Right atrium auricular region (tissue), 2 donors: ENCODE measurements at regions not wholly inside any gene's neighbourhood (a gene's known extent, or its start where the extent isn't known, plus 50 kb on each side); places are given as distances from the start of the nearest gene placed in this dataset.
"Not testable (repeated sequence)": the region's sequence is repeated elsewhere in the genome, so short reads cannot be mapped to it uniquely, and the experiment has no call there.

Source experiments
- DNase-seq: peaks from one replicate; pipeline ENCODE4 v3.0.0-alpha.2; 2019; ENCODE audit warnings: low spot score
- H3K27ac ChIP-seq, 2 donors: fragments of 200-600 bp; sonication (generic); 1 replicate in 1 of 2; 2 replicates in 1 of 2; pipeline ENCODE4 v1.5.1; 2016 to 2019
- H3K27me3 ChIP-seq, 2 donors: fragments of 200-600 bp; sonication (generic); one replicate each; pipeline versions ENCODE4 v1.5.1 to v1.6.0; 2017 to 2019
- H3K36me3 ChIP-seq: fragments of 200-600 bp; sonication (generic); one replicate; pipeline ENCODE4 v1.5.1; 2016
- H3K4me1 ChIP-seq, 2 donors: fragments of 200-600 bp; sonication (generic); one replicate each; pipeline versions ENCODE4 v1.5.1 to v1.6.0; 2017 to 2019
- H3K4me3 ChIP-seq, 2 donors: fragments of 200-600 bp; sonication (generic); 1 replicate in 1 of 2; 2 replicates in 1 of 2; pipeline ENCODE4 v1.5.1; 2017 to 2019; ENCODE audit warnings: mild to moderate bottlenecking in 1 of 2, moderate library complexity in 1 of 2
- H3K9me3 ChIP-seq, 2 donors: fragments of 200-600 bp; sonication (generic); one replicate each; pipeline ENCODE4 v1.5.1; 2019
- TF ChIP-seq, protein P1 (sequence below), 2 donors: fragments of 200-600 bp; sonication (generic); IDR thresholded peaks; one replicate each; pipeline ENCODE4 v1.5.1; 2019; ENCODE audit warnings: antibody characterized with exemption in 2 of 2

GRCh38 chr3:81995329-81995728 lies 233.9 kb upstream of the GBE1 start:
- H3K4me1 ChIP-seq = peaks cover 0 to 7% of the 10 kb centered on the region in 2 donors
- TF ChIP-seq, protein P1, sequence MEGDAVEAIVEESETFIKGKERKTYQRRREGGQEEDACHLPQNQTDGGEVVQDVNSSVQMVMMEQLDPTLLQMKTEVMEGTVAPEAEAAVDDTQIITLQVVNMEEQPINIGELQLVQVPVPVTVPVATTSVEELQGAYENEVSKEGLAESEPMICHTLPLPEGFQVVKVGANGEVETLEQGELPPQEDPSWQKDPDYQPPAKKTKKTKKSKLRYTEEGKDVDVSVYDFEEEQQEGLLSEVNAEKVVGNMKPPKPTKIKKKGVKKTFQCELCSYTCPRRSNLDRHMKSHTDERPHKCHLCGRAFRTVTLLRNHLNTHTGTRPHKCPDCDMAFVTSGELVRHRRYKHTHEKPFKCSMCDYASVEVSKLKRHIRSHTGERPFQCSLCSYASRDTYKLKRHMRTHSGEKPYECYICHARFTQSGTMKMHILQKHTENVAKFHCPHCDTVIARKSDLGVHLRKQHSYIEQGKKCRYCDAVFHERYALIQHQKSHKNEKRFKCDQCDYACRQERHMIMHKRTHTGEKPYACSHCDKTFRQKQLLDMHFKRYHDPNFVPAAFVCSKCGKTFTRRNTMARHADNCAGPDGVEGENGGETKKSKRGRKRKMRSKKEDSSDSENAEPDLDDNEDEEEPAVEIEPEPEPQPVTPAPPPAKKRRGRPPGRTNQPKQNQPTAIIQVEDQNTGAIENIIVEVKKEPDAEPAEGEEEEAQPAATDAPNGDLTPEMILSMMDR (IDR thresholded peaks at IDR 0.05) = no peak
- no peak for DNase-seq
- H3K36me3 ChIP-seq = no peaks in the 10 kb centered on the region
- H3K9me3 ChIP-seq = no peaks in the 10 kb centered on the region
- no peak overlapping the region for H3K4me3 ChIP-seq
- no peak overlapping the region for H3K27ac ChIP-seq
- no peaks in the 10 kb centered on the region for H3K27me3 ChIP-seq

- Histone ChIP-seq H3K4me3 (no peak overlapping the region), H3K36me3 (no peaks in the 10 kb centered on the region), H3K27ac (no peak overlapping the region), H3K4me1 (no peaks in the 10 kb centered on the region), H3K27me3 (no peaks in the 10 kb centered on the region), H3K9me3 (no peaks in the 10 kb centered on the region)
- TF ChIP-seq, protein P1 (IDR thresholded peaks at IDR 0.05) = no peak
- no peak for DNase-seq
Measured at GRCh38 chr3:81989758-81990157, 228.3 kb upstream of the GBE1 start.

- no peaks in the 10 kb centered on the region for H3K9me3 ChIP-seq
- no peaks in the 10 kb centered on the region for H3K36me3 ChIP-seq
- H3K4me3 ChIP-seq = no peak overlapping the region
- H3K4me1 ChIP-seq = no peaks in the 10 kb centered on the region
- no peaks in the 10 kb centered on the region for H3K27me3 ChIP-seq
- no peak overlapping the region for H3K27ac ChIP-seq
- TF ChIP-seq, protein P1 (IDR thresholded peaks at IDR 0.05) = no peak
- DNase-seq = no peak
Measured at GRCh38 chr3:81989274-81989673, 227.8 kb upstream of the GBE1 start.

GRCh38 chr3:81987412-81987811 lies 226.0 kb upstream of the GBE1 start:
- H3K36me3 ChIP-seq, H3K27me3 ChIP-seq, H3K4me3 ChIP-seq, H3K27ac ChIP-seq, DNase-seq, H3K4me1 ChIP-seq, H3K9me3 ChIP-seq: not testable (repeated sequence)

GRCh38 chr3:81985996-81986723 lies 224.7 kb upstream of the GBE1 start:
- DNase-seq = no peak
- H3K9me3 ChIP-seq = no peaks in the 10 kb centered on the region
- H3K36me3 ChIP-seq = no peaks in the 10 kb centered on the region
- H3K4me1 ChIP-seq = no peaks in the 10 kb centered on the region
- H3K27me3 ChIP-seq = no peaks in the 10 kb centered on the region
- H3K27ac ChIP-seq = no peak overlapping the region
- TF ChIP-seq, protein P1 (IDR thresholded peaks at IDR 0.05) = no peak
- H3K4me3 ChIP-seq = no peak overlapping the region

DNA sequence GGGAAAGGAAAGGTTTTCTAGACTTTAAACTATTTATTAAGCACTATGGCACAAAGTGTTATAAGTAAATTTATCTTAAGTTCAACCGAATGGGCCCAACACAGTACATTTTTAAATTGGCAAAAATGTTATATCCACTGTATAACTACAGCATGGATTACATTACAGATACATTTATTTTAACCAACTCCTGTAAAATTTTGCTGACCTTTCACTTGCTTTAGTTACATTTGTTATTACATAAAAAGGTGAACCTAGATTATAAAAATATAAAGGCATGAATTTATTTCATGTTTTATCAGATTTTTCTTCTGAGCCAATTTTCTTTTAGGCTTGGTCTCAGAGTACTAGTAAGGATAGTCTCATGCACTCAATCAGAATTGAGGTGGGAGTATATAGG lies 221.9 kb upstream of the GBE1 start:
- no peaks in the 10 kb centered on the region for H3K4me1 ChIP-seq
- H3K4me3 ChIP-seq = no peak overlapping the region
- H3K9me3 ChIP-seq = no peaks in the 10 kb centered on the region
- TF ChIP-seq, protein P1 (IDR thresholded peaks at IDR 0.05) = no peak
- H3K27ac ChIP-seq = no peak overlapping the region
- no peaks in the 10 kb centered on the region for H3K27me3 ChIP-seq
- no peak for DNase-seq
- H3K36me3 ChIP-seq = no peaks in the 10 kb centered on the region
